Stomach smooth muscle (tissue), 2 donors: ENCODE measurements at regions not wholly inside any gene's neighbourhood (a gene's known extent, or its start where the extent isn't known, plus 50 kb on each side); places are given as distances from the start of the nearest gene placed in this dataset.
A peak's percentile ranks its signal among the peaks of the same experiment; 100 is the strongest.

Experiments used
- H3K27ac ChIP-seq: one replicate; pipeline ENCODE4 v1.7.0; 2013; ENCODE audit warnings: mild to moderate bottlenecking, low read length, inconsistent platforms
- H3K27me3 ChIP-seq, 2 donors: one replicate each; pipeline ENCODE4 v1.7.0; 2013; ENCODE audit warnings: low read length in 2 of 2; ENCODE audit not compliant: insufficient read depth in 2 of 2, control insufficient read depth in 1 of 2
- H3K36me3 ChIP-seq, 2 donors: one replicate each; pipeline ENCODE4 v1.7.0; 2013; ENCODE audit warnings: low read length in 2 of 2; ENCODE audit not compliant: control insufficient read depth in 2 of 2, insufficient read depth in 2 of 2
- H3K4me1 ChIP-seq: one replicate; pipeline ENCODE4 v1.7.0; 2013; ENCODE audit warnings: low read length; ENCODE audit not compliant: control insufficient read depth, insufficient read depth
- H3K4me3 ChIP-seq, 2 donors: one replicate each; pipeline ENCODE4 v1.7.0; 2013; ENCODE audit warnings: low read length in 2 of 2
- H3K9ac ChIP-seq, 2 donors: one replicate each; pipeline ENCODE4 v1.7.0; 2013; ENCODE audit warnings: low read length in 2 of 2, mild to moderate bottlenecking in 1 of 2
- H3K9me3 ChIP-seq, 2 donors: one replicate each; pipeline ENCODE4 v1.7.0; 2013; ENCODE audit warnings: low read length in 2 of 2; ENCODE audit not compliant: control insufficient read depth in 2 of 2
- donor health status: healthy.
- donor health status: Pancreatic carcinoma.

DNA sequence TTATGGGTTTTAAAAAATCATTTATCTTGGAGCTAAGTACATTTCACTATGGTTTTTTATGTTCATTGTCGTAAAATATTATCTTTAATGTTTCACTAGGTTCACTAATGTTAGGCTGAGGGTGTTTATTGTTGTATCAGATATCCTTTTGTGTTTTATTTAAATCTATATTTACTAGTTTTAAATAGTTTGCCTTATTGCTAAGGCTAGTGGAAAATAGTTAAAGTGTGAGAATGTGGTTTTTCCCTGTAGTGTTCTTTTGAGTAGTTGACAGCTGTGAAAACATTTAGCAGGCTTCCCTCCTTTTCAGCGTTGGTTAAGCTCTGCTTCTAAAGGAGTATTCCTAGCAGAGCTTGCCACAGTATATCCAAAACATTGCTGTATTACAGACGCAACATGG, 139.0 kb downstream of the TM9SF2 start:
- Histone ChIP-seq H3K27ac (no peak overlapping the region), H3K9ac (no peak overlapping the region), H3K27me3 (no peaks in the 10 kb centered on the region), H3K9me3 (no peaks in the 10 kb centered on the region), H3K4me1 (peaks cover 2% of the 10 kb centered on the region), H3K36me3 (no peaks in the 10 kb centered on the region), H3K4me3 (no peak overlapping the region)

DNA sequence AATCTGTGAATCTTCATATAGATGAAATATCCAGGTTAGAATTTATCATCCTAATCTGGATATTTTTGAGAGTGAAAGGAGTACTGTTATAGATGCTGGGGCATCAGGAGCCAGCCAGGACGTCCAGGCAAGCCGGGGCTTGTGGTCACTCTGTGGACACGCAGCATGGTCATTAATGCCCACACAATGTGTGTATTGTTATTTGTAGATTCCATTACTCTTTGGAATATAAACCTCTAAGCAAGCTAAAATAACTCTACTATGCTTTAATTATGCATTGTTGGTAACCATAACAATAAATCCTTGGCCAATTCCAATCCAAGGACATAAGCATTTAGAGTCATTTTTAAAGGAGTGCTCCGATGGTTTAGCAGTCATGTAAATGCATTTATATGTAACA, 137.9 kb downstream of the TM9SF2 start:
- Histone ChIP-seq H3K4me3 (no peak overlapping the region), H3K9ac (no peak overlapping the region), H3K36me3 (no peaks in the 10 kb centered on the region), H3K9me3 (no peaks in the 10 kb centered on the region), H3K27ac (no peak overlapping the region), H3K27me3 (no peaks in the 10 kb centered on the region), H3K4me1 (peaks cover 2% of the 10 kb centered on the region)

DNA sequence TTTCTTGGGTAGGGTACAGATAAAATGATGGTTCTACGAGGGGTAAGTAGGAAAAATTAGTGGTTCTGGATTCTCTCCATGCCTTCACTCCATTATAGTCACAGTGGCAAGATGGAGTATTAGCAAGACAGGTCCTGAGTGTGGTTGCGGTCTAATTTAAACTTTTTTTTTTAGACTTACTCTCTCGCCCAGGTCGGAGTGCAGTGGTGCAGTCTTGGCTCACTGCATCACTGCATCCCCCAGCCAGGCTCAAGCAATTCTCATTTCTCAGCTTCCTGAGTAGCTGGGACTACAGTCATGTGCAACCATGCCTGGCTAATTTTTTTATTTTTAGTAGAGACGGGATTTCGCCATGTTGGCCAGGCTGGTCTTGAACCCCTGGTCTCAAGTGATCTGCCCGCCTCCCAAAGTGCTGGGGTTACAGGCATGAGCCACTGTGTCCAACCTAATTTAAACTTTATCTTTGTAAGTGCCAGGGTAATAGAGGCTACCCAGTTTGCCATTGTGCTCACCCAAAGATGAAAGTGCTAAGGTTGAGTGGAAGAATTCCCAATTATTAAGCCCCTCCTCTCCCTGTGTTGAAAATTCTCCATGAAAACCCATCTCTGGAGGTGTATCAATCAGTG, 135.6 kb downstream of the TM9SF2 start:
- no peaks in the 10 kb centered on the region for H3K36me3 ChIP-seq
- H3K4me1 ChIP-seq, result peaks cover 2% of the 10 kb centered on the region
- H3K27ac ChIP-seq, result no peak overlapping the region
- H3K4me3 ChIP-seq, result no peak overlapping the region
- H3K9me3 ChIP-seq, result no peaks in the 10 kb centered on the region
- H3K9ac ChIP-seq, result no peak overlapping the region
- H3K27me3 ChIP-seq, result no peaks in the 10 kb centered on the region

GRCh38 chr13:99636306-99636705, 135.0 kb downstream of the TM9SF2 start:
- Histone ChIP-seq H3K9ac (no peak overlapping the region), H3K4me3 (no peak overlapping the region), H3K4me1 (peaks cover 2% of the 10 kb centered on the region), H3K9me3 (no peaks in the 10 kb centered on the region), H3K27me3 (no peaks in the 10 kb centered on the region), H3K27ac (no peak overlapping the region), H3K36me3 (no peaks in the 10 kb centered on the region)

GRCh38 chr13:99634672-99635071, 133.4 kb downstream of the TM9SF2 start:
- H3K27me3 ChIP-seq, result no peaks in the 10 kb centered on the region
- H3K36me3 ChIP-seq, result no peaks in the 10 kb centered on the region
- no peak overlapping the region for H3K9ac ChIP-seq
- H3K4me1 ChIP-seq, result peaks cover 16% of the 10 kb centered on the region
- no peak overlapping the region for H3K4me3 ChIP-seq
- H3K9me3 ChIP-seq, result no peaks in the 10 kb centered on the region
- no peak overlapping the region for H3K27ac ChIP-seq

DNA sequence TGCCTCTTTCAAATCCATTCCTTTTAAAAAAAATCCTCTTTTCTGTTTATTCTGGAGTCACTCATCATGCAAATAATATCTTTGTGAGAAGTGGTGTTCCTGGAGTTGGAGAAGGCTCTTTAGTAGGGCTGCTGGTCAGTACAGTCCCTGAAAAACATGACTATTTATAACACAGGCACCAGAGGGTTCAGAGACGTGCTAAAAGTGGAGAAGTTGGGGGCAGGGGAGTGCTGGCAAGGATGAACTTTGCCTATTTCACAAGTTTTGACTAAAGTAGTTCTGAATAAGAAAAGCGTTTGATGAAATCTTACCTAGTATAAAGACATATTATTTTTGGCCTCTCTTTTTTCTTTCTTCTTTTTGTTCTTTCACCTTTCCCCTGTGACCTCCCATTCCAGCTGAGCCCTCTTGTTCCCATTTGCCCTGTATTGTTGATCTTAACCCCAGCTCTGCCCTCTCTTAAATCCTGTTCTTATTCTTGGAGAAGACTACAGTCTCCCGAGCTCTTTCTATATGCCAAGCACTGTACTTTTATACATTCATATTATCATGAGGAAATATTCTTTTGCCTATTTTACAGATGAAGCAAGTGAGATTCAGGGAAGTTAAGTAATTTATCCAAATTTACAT, 129.1 kb downstream of the TM9SF2 start:
- no peaks in the 10 kb centered on the region for H3K27me3 ChIP-seq
- no peaks in the 10 kb centered on the region for H3K9me3 ChIP-seq
- peaks cover 25% of the 10 kb centered on the region for H3K4me1 ChIP-seq
- no peak overlapping the region for H3K27ac ChIP-seq
- peak overlapping the region in 1 of 2 donors; percentile 10 for H3K4me3 ChIP-seq
- no peak overlapping the region for H3K9ac ChIP-seq
- H3K36me3 ChIP-seq, result no peaks in the 10 kb centered on the region

- H3K4me1 ChIP-seq, result peaks cover 25% of the 10 kb centered on the region
- no peak overlapping the region for H3K4me3 ChIP-seq
- no peak overlapping the region for H3K9ac ChIP-seq
- H3K27me3 ChIP-seq, result no peaks in the 10 kb centered on the region
- no peak overlapping the region for H3K27ac ChIP-seq
- H3K9me3 ChIP-seq, result no peaks in the 10 kb centered on the region
- H3K36me3 ChIP-seq, result no peaks in the 10 kb centered on the region
Measured at GRCh38 chr13:99629641-99630040, 128.4 kb downstream of the TM9SF2 start.

DNA sequence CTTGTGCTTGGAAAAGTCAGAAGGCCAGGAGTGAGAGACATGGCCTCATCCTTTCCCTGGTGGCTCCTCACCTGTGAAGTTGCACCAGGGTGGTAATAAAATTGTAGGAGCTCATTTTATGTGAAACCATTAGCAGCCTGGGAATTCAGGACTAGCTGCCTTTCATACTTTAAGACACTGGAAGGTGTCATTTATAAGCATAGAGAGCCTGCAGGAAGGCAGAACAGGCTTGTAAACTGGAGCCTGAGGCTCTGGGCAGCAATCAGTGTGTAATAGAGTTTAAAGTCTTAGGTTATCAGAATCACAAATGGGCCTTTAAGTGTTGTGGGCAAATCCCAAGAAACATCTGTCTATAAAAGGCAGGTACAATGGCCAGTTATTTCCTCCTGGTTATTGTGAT, 127.2 kb downstream of the TM9SF2 start:
- Histone ChIP-seq H3K4me3 (peak overlapping the region in 1 of 2 donors; percentile 15), H3K36me3 (no peaks in the 10 kb centered on the region), H3K9me3 (no peaks in the 10 kb centered on the region), H3K4me1 (peaks cover 25% of the 10 kb centered on the region), H3K9ac (no peak overlapping the region), H3K27me3 (no peaks in the 10 kb centered on the region), H3K27ac (no peak overlapping the region)

DNA sequence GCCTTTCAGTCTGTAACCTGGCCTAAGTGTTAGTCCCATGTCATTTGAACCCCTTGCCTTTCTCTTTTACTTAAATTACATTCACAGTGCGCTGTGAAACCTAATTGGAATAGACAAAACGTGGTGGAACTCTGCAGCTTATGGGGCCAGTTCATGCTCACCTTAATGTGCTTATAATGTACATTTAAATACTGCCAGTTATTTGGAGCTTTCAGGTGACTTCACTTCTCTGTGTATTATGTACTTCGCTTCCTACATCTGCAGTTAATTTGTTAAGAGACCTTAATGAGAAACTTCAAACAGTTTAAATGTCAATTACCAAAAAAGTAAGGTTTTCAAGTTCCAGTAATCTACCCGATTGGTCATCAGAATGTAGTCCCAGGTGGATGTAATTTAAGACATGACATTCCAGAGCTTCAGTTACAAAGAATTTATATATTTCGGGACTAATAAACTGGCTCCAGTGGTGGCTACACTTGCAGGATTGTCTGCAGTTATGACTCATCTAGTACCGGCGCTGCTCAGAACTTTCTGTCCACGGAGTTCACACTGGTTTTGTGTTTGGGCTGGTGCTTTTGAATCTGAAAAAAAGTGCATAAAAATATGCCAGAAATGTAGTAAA, 125.3 kb downstream of the TM9SF2 start:
- no peak overlapping the region for H3K27ac ChIP-seq
- no peaks in the 10 kb centered on the region for H3K27me3 ChIP-seq
- H3K4me3 ChIP-seq, result no peak overlapping the region
- H3K9me3 ChIP-seq, result no peaks in the 10 kb centered on the region
- H3K36me3 ChIP-seq, result no peaks in the 10 kb centered on the region
- H3K9ac ChIP-seq, result no peak overlapping the region
- H3K4me1 ChIP-seq, result peaks cover 25% of the 10 kb centered on the region

DNA sequence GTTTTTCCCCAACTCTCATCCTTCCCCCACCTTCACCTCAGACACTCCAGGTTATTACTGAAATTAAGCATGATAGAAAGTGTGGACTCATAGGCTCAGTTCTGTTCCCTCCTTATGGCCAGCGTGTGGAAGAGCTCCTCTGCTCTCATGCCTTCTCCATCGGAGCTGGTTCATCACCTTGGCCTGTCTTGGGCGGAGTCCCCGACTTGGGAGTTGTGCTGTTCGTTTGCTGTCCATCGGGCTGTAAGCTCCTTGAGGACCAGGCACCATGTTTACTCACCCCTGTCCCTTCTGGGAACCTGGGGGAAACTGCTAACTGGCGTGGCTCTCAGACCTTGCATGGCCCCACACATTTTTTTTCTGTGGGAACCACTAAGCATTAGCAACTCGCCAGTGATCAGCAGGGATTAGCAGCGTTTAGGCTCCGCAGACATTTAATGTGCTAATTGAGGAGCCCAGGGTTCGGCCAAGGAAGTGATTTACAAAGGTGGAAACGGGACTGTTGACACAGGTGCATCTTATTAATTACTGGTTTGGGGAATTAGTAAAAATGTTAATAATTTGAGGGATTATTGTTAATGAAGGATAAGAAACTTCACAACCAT, 123.8 kb downstream of the TM9SF2 start:
- H3K36me3 ChIP-seq, result no peaks in the 10 kb centered on the region

GRCh38 chr13:99620806-99621205, 119.5 kb downstream of the TM9SF2 start:
- no peaks in the 10 kb centered on the region for H3K9me3 ChIP-seq
- H3K4me3 ChIP-seq, result no peak overlapping the region
- H3K27ac ChIP-seq, result no peak overlapping the region

More for the DNA sequence above, 123.8 kb downstream of the TM9SF2 start:
- no peak overlapping the region for H3K4me3 ChIP-seq
- H3K4me1 ChIP-seq, result peaks cover 15% of the 10 kb centered on the region
- H3K27ac ChIP-seq, result no peak overlapping the region
- H3K9me3 ChIP-seq, result no peaks in the 10 kb centered on the region
- no peaks in the 10 kb centered on the region for H3K27me3 ChIP-seq
- H3K9ac ChIP-seq, result no peak overlapping the region

More at GRCh38 chr13:99620806-99621205, 119.5 kb downstream of the TM9SF2 start:
- no peaks in the 10 kb centered on the region for H3K36me3 ChIP-seq
- H3K9ac ChIP-seq, result no peak overlapping the region
- H3K4me1 ChIP-seq, result peaks cover 3% of the 10 kb centered on the region
- no peaks in the 10 kb centered on the region for H3K27me3 ChIP-seq
